Prostate gland (tissue), 2 donors: ENCODE measurements at regions not wholly inside any gene's neighbourhood (a gene's known extent, or its start where the extent isn't known, plus 50 kb on each side); places are given as distances from the start of the nearest gene placed in this dataset.

ENCODE experiments used
- CTCF ChIP-seq, 4 experiments: fragments of 200-600 bp in 2 of 4; fragments of 450-650 bp in 2 of 4; sonication (generic) in 2 of 4; IDR thresholded peaks; 1 replicate in 3 of 4; 2 replicates in 1 of 4; pipeline ENCODE4 v1.5.1; 2016 to 2019; ENCODE audit warnings: antibody characterized with exemption in 4 of 4, mild to moderate bottlenecking in 2 of 4, moderate library complexity in 2 of 4
- POLR2A ChIP-seq: fragments of 450-650 bp; IDR thresholded peaks from one replicate; pipeline ENCODE4 v1.6.1; 2016; ENCODE audit warnings: antibody characterized with exemption, mild to moderate bottlenecking
- POLR2AphosphoS5 ChIP-seq: sonication (generic); formaldehyde crosslinking; IDR thresholded peaks from one replicate; pipeline ENCODE4 v1.6.1; 2017; ENCODE audit warnings: antibody characterized with exemption

DNA sequence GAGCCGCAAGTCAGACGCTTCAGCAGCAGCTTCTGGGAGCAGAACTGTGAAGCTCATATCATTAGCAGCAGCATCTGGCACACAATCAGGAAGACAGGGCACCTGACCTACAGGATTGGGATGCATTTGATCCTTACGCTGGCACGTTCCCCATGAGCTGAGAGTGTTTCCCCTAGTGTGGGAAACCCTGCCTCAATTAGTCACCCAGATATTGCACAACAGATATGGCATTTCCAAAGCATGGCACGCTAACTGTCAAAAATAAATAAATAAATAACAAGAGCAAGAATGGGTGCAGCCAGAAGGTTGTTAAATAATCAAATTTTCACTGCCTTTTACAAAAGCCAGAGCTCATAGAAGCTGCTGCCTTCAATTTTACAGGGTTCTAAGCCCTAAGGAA, 189.6 kb upstream of the THBS1 start:
- TF ChIP-seq CTCF (IDR thresholded peaks at IDR 0.05) (no peak), POLR2A (no peak), POLR2AphosphoS5 (no peak)
